SK-N-MC (cell line): ENCODE measurements at regions not wholly inside any gene's neighbourhood (a gene's known extent, or its start where the extent isn't known, plus 50 kb on each side); places are given as distances from the start of the nearest gene placed in this dataset.

Source experiments
- EZH2 ChIP-seq: fragments of 200-600 bp; sonication (generic); IDR thresholded peaks from one replicate; pipeline ENCODE4 v1.6.1; 2017; ENCODE audit warnings: antibody characterized with exemption
- POLR2AphosphoS5 ChIP-seq: IDR thresholded peaks from 2 replicates; pipeline ENCODE4 v1.6.1; 2012; ENCODE audit warnings: mild to moderate bottlenecking, low read depth, low read length, borderline replicate concordance

DNA sequence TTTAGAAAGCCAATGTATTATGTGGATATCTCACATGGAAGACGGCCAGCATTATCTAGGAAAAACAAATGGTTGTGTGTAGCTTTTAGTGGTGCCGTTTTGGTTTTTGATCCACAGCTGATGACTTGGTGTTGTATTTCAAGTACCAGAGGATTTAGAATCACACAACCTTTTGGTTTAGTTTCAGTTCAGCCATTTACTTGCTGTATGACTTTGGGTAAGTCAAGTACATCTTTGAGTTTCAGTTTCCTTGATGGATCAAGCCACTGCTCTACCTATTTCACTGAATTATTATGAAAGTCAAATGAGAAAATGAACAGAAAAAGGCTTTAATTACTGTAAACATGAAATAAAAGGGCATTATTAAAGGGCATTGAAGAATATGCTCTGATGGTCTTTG is 205.6 kb downstream of the ZIC3 start:
- no peak for TF ChIP-seq POLR2AphosphoS5
- TF ChIP-seq EZH2: no peak
